HepG2 (cell line): ENCODE measurements at regions not wholly inside any gene's neighbourhood (a gene's known extent, or its start where the extent isn't known, plus 50 kb on each side); places are given as distances from the start of the nearest gene placed in this dataset.

Experiments
- KLF15 ChIP-seq: sonication (generic); formaldehyde crosslinking; IDR thresholded peaks from 2 replicates; pipeline ENCODE4 v1.8.1; 2023; ENCODE audit warnings: borderline replicate concordance, mild to moderate bottlenecking, inconsistent platforms, missing genetic modification reagents, mixed read lengths
- ZNF569 ChIP-seq: sonication (generic); formaldehyde crosslinking; IDR thresholded peaks from 2 replicates; pipeline ENCODE4 v1.5.0; 2020; ENCODE audit warnings: mild to moderate bottlenecking, missing genetic modification reagents, moderate library complexity, borderline replicate concordance
- TF ChIP-seq, protein P1 (sequence below): sonication (generic); formaldehyde crosslinking; IDR thresholded peaks from 2 replicates; pipeline ENCODE4 v1.4.0; 2020; ENCODE audit warnings: low read depth, mild to moderate bottlenecking, missing genetic modification reagents
- TF ChIP-seq, protein P2 (sequence below): sonication (generic); formaldehyde crosslinking; IDR thresholded peaks from 2 replicates; pipeline ENCODE4 v1.8.1; 2022; ENCODE audit warnings: mild to moderate bottlenecking, missing genetic modification reagents
- TF ChIP-seq, protein P3 (sequence below): sonication (generic); formaldehyde crosslinking; IDR thresholded peaks from 2 replicates; pipeline ENCODE4 v1.4.0; 2020; ENCODE audit warnings: missing genetic modification reagents, borderline replicate concordance

DNA sequence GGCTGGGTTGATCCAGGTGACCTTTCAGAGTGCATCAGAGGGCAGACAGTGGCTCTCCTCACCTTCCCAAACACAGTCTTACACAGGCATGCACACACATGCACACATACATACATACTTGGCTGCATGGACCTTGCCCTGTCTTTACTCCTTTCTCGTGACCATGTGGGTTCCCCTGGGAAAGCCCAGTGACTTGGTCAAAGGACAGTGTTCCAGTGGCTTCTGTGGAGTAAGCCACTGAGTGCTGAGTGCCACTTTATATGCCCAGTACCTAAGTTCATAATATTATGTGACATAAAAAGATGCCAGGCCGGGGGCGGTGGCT, 249.4 kb downstream of the MYCN start (continued):
- TF ChIP-seq, protein P1, sequence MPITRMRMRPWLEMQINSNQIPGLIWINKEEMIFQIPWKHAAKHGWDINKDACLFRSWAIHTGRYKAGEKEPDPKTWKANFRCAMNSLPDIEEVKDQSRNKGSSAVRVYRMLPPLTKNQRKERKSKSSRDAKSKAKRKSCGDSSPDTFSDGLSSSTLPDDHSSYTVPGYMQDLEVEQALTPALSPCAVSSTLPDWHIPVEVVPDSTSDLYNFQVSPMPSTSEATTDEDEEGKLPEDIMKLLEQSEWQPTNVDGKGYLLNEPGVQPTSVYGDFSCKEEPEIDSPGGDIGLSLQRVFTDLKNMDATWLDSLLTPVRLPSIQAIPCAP (CRISPR knock-in tag) = no peak
- TF ChIP-seq, protein P2, sequence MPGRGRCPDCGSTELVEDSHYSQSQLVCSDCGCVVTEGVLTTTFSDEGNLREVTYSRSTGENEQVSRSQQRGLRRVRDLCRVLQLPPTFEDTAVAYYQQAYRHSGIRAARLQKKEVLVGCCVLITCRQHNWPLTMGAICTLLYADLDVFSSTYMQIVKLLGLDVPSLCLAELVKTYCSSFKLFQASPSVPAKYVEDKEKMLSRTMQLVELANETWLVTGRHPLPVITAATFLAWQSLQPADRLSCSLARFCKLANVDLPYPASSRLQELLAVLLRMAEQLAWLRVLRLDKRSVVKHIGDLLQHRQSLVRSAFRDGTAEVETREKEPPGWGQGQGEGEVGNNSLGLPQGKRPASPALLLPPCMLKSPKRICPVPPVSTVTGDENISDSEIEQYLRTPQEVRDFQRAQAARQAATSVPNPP (CRISPR knock-in tag) = no peak
- TF ChIP-seq KLF15 (CRISPR knock-in tag) (no peak), ZNF569 (CRISPR knock-in tag) (no peak)
- TF ChIP-seq, protein P3, sequence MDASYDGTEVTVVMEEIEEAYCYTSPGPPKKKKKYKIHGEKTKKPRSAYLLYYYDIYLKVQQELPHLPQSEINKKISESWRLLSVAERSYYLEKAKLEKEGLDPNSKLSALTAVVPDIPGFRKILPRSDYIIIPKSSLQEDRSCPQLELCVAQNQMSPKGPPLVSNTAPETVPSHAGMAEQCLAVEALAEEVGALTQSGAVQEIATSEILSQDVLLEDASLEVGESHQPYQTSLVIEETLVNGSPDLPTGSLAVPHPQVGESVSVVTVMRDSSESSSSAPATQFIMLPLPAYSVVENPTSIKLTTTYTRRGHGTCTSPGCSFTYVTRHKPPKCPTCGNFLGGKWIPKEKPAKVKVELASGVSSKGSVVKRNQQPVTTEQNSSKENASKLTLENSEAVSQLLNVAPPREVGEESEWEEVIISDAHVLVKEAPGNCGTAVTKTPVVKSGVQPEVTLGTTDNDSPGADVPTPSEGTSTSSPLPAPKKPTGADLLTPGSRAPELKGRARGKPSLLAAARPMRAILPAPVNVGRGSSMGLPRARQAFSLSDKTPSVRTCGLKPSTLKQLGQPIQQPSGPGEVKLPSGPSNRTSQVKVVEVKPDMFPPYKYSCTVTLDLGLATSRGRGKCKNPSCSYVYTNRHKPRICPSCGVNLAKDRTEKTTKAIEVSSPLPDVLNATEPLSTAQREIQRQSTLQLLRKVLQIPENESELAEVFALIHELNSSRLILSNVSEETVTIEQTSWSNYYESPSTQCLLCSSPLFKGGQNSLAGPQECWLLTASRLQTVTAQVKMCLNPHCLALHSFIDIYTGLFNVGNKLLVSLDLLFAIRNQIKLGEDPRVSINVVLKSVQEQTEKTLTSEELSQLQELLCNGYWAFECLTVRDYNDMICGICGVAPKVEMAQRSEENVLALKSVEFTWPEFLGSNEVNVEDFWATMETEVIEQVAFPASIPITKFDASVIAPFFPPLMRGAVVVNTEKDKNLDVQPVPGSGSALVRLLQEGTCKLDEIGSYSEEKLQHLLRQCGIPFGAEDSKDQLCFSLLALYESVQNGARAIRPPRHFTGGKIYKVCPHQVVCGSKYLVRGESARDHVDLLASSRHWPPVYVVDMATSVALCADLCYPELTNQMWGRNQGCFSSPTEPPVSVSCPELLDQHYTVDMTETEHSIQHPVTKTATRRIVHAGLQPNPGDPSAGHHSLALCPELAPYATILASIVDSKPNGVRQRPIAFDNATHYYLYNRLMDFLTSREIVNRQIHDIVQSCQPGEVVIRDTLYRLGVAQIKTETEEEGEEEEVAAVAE (CRISPR knock-in tag) = no peak
